ENCODE measurements at regions not wholly inside any gene's neighbourhood (a gene's known extent, or its start where the extent isn't known, plus 50 kb on each side); places are given as distances from the start of the nearest gene placed in this dataset.

GRCh38 chr1:55552636-55553035 lies 337.5 kb upstream of the USP24 start:
- CTCF ChIA-PET, result no interaction called here
- Mint-ChIP-seq H3K9me3 (peaks cover 4% of the 10 kb centered on the region; the same call in 1 of the 2 replicates), H3K4me1 (no peaks in the 10 kb centered on the region), H3K27me3 (ENCODE audit: low read depth) (no peaks in the 10 kb centered on the region), H3K4me3 (no peak overlapping the region), H3K36me3 (no peaks in the 10 kb centered on the region), H3K27ac (no peak overlapping the region)
- TF ChIP-seq FOXK1 (CRISPR knock-in tag; IDR thresholded peaks at IDR 0.05) (no peak), ZNF121 (CRISPR knock-in tag; IDR thresholded peaks at IDR 0.05) (no peak), ZNF263 (CRISPR knock-in tag; IDR thresholded peaks at IDR 0.05; ENCODE audit: low read depth) (no peak), TP53 (CRISPR knock-in tag; IDR thresholded peaks at IDR 0.05) (no peak), ZNF317 (CRISPR knock-in tag; IDR thresholded peaks at IDR 0.05; ENCODE audit: borderline replicate concordance, low read depth) (no peak), FOXP1 (CRISPR knock-in tag; IDR thresholded peaks at IDR 0.05; ENCODE audit: borderline replicate concordance) (no peak), NFYB (CRISPR knock-in tag; conservative IDR thresholded peaks at IDR 0.05; ENCODE audit: low read depth) (no peak)
- TF ChIP-seq, protein P1, sequence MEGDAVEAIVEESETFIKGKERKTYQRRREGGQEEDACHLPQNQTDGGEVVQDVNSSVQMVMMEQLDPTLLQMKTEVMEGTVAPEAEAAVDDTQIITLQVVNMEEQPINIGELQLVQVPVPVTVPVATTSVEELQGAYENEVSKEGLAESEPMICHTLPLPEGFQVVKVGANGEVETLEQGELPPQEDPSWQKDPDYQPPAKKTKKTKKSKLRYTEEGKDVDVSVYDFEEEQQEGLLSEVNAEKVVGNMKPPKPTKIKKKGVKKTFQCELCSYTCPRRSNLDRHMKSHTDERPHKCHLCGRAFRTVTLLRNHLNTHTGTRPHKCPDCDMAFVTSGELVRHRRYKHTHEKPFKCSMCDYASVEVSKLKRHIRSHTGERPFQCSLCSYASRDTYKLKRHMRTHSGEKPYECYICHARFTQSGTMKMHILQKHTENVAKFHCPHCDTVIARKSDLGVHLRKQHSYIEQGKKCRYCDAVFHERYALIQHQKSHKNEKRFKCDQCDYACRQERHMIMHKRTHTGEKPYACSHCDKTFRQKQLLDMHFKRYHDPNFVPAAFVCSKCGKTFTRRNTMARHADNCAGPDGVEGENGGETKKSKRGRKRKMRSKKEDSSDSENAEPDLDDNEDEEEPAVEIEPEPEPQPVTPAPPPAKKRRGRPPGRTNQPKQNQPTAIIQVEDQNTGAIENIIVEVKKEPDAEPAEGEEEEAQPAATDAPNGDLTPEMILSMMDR (IDR thresholded peaks at IDR 0.05), result no peak
- ATAC-seq (no peak), DNase-seq (ENCODE audit: low spot score) (no peak)
- POLR2A ChIA-PET, result no interaction called here

DNA sequence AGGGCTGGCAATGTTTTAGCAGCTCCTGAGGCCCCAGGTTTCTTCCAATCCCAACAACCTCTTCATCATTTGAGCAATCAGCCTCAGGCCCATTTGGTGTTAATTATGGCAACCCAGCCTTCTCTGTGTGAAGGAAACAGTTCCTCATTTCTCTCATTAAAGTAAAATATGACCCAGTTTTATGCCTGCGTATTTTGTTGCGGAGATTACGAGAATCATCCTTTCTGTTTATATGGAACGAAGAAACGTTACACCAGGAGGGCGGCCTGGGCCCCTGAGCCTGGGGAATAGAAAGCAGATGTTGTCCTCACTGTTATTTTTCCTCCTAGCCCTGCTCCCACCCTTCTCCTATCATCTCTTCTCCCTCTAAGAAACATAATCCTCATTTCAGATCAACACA lies 332.2 kb upstream of the USP24 start:
- Mint-ChIP-seq H3K27me3 (ENCODE audit: low read depth) (no peaks in the 10 kb centered on the region), H3K9me3 (peaks cover 4% of the 10 kb centered on the region; the same call in 1 of the 2 replicates), H3K4me1 (no peaks in the 10 kb centered on the region), H3K36me3 (no peaks in the 10 kb centered on the region), H3K4me3 (no peak overlapping the region), H3K27ac (no peak overlapping the region)
- ATAC-seq (no peak), DNase-seq (ENCODE audit: low spot score) (no peak)
- ChIA-PET POLR2A (no interaction called here), CTCF (no interaction called here)
- TF ChIP-seq JAZF1 (CRISPR knock-in tag; IDR thresholded peaks at IDR 0.05) (no peak), SP1 (CRISPR knock-in tag; conservative IDR thresholded peaks at IDR 0.05) (no peak), HMGA2 (CRISPR knock-in tag; IDR thresholded peaks at IDR 0.05) (no peak), SMAD4 (CRISPR knock-in tag; IDR thresholded peaks at IDR 0.05) (no peak), ATF1 (CRISPR knock-in tag; IDR thresholded peaks at IDR 0.05) (no peak)

GRCh38 chr1:55546553-55546952 lies 331.4 kb upstream of the USP24 start:
- ChIA-PET POLR2A (no interaction called here), CTCF (no interaction called here)
- Mint-ChIP-seq H3K4me1 (no peaks in the 10 kb centered on the region), H3K36me3 (no peaks in the 10 kb centered on the region), H3K9me3 (peaks cover 4% of the 10 kb centered on the region; the same call in 1 of the 2 replicates), H3K27ac (no peak overlapping the region), H3K27me3 (ENCODE audit: low read depth) (no peaks in the 10 kb centered on the region), H3K4me3 (no peak overlapping the region)
- no peak for ATAC-seq
- DNase-seq (ENCODE audit: low spot score), result no peak
- TF ChIP-seq SMAD4 (CRISPR knock-in tag; IDR thresholded peaks at IDR 0.05), result no peak
- TF ChIP-seq ZNF281 (CRISPR knock-in tag; IDR thresholded peaks at IDR 0.05), result no peak
- no peak for TF ChIP-seq ATF3 (CRISPR knock-in tag; conservative IDR thresholded peaks at IDR 0.05)
- no peak for TF ChIP-seq CREM (CRISPR knock-in tag; IDR thresholded peaks at IDR 0.05)
- no peak for TF ChIP-seq JAZF1 (CRISPR knock-in tag; IDR thresholded peaks at IDR 0.05)
- no peak for TF ChIP-seq CDX4 (CRISPR knock-in tag; IDR thresholded peaks at IDR 0.05; ENCODE audit: borderline replicate concordance)
- TF ChIP-seq, protein P2, sequence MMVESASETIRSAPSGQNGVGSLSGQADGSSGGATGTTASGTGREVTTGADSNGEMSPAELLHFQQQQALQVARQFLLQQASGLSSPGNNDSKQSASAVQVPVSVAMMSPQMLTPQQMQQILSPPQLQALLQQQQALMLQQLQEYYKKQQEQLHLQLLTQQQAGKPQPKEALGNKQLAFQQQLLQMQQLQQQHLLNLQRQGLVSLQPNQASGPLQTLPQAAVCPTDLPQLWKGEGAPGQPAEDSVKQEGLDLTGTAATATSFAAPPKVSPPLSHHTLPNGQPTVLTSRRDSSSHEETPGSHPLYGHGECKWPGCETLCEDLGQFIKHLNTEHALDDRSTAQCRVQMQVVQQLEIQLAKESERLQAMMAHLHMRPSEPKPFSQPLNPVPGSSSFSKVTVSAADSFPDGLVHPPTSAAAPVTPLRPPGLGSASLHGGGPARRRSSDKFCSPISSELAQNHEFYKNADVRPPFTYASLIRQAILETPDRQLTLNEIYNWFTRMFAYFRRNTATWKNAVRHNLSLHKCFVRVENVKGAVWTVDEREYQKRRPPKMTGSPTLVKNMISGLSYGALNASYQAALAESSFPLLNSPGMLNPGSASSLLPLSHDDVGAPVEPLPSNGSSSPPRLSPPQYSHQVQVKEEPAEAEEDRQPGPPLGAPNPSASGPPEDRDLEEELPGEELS (CRISPR knock-in tag; IDR thresholded peaks at IDR 0.05), result no peak
- TF ChIP-seq, protein P3, sequence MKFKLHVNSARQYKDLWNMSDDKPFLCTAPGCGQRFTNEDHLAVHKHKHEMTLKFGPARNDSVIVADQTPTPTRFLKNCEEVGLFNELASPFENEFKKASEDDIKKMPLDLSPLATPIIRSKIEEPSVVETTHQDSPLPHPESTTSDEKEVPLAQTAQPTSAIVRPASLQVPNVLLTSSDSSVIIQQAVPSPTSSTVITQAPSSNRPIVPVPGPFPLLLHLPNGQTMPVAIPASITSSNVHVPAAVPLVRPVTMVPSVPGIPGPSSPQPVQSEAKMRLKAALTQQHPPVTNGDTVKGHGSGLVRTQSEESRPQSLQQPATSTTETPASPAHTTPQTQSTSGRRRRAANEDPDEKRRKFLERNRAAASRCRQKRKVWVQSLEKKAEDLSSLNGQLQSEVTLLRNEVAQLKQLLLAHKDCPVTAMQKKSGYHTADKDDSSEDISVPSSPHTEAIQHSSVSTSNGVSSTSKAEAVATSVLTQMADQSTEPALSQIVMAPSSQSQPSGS (CRISPR knock-in tag; IDR thresholded peaks at IDR 0.05; ENCODE audit: borderline replicate concordance, low read depth), result no peak
- no peak for TF ChIP-seq ZNF317 (CRISPR knock-in tag; IDR thresholded peaks at IDR 0.05; ENCODE audit: borderline replicate concordance, low read depth)
